ENCODE measurements at regions not wholly inside any gene's neighbourhood (a gene's known extent, or its start where the extent isn't known, plus 50 kb on each side); places are given as distances from the start of the nearest gene placed in this dataset.

- no peak overlapping the region for H3K27ac ChIP-seq (ENCODE audit: control insufficient read depth, insufficient read depth, low read length)
- H3K4me3 ChIP-seq (ENCODE audit: control insufficient read depth in 2 of 3, extremely low read depth in 1 of 3, insufficient read depth in 2 of 3, low read depth in 1 of 3, low read length in 3 of 3) = no peak overlapping the region
- TF ChIP-seq CTCF (optimal IDR thresholded peaks at IDR 0.05 in 1 of 3, IDR thresholded peaks at IDR 0.05 in 1 of 3, conservative IDR thresholded peaks at IDR 0.05 in 1 of 3; ENCODE audit: extremely low read depth in 1 of 3, insufficient read depth in 2 of 3, low read length in 3 of 3) (no peak), EZH2 (IDR thresholded peaks at IDR 0.05; ENCODE audit: low read length) (no peak)
- no peak overlapping the region for H3K4me2 ChIP-seq (ENCODE audit: control insufficient read depth, extremely low read depth, insufficient read depth, low read depth, low read length)
- DNase-seq (ENCODE audit: low read depth, low spot score) = no peak
- H3K79me2 ChIP-seq (ENCODE audit: control insufficient read depth, insufficient read depth, low read length) = no peaks in the 10 kb centered on the region
- no peaks in the 10 kb centered on the region for H4K20me1 ChIP-seq (ENCODE audit: control insufficient read depth, extremely low read depth, insufficient read depth, low read length)
- no peak overlapping the region for H3K9ac ChIP-seq (ENCODE audit: control insufficient read depth, extremely low read depth, insufficient read depth, low read length)
- peaks cover 8% of the 10 kb centered on the region for H3K4me1 ChIP-seq (ENCODE audit: control insufficient read depth, extremely low read depth, insufficient read depth, low read length)
- H3K9me1 ChIP-seq (ENCODE audit: control insufficient read depth, extremely low read depth, insufficient read depth, low read length) = no peaks in the 10 kb centered on the region
- H2AFZ ChIP-seq (ENCODE audit: control insufficient read depth, low read length) = no peak overlapping the region
- no peaks in the 10 kb centered on the region for H3K27me3 ChIP-seq (ENCODE audit: control insufficient read depth, extremely low read depth, insufficient read depth, low read length)
- H3K9me3 ChIP-seq (ENCODE audit: control insufficient read depth, low read depth, low read length) = peaks cover 2% of the 10 kb centered on the region
- H3K36me3 ChIP-seq (ENCODE audit: control insufficient read depth in 2 of 2, extremely low read depth in 1 of 2, insufficient read depth in 2 of 2, low read length in 2 of 2) = no peaks in the 10 kb centered on the region
- dilution Hi-C loops (cut with MboI; ENCODE audit: extremely low pct_ligation_motif_present, low sequenced_read_pairs) = no loop called here
- no peak for FAIRE-seq
Measured at GRCh38 chr12:23210573-23210972, 585.6 kb downstream of the ETNK1 start.

- no peak overlapping the region for H3K27ac ChIP-seq (ENCODE audit: control insufficient read depth, insufficient read depth, low read length)
Measured at GRCh38 chr12:23211384-23212320, 586.7 kb downstream of the ETNK1 start.

More at GRCh38 chr12:23211384-23212320, 586.7 kb downstream of the ETNK1 start:
- Histone ChIP-seq H4K20me1 (ENCODE audit: control insufficient read depth, extremely low read depth, insufficient read depth, low read length) (no peaks in the 10 kb centered on the region), H3K79me2 (ENCODE audit: control insufficient read depth, insufficient read depth, low read length) (no peaks in the 10 kb centered on the region), H3K4me2 (ENCODE audit: control insufficient read depth, extremely low read depth, insufficient read depth, low read depth, low read length) (no peak overlapping the region), H3K9me3 (ENCODE audit: control insufficient read depth, low read depth, low read length) (peaks cover 3% of the 10 kb centered on the region), H3K9ac (ENCODE audit: control insufficient read depth, extremely low read depth, insufficient read depth, low read length) (no peak overlapping the region), H2AFZ (ENCODE audit: control insufficient read depth, low read length) (no peak overlapping the region), H3K9me1 (ENCODE audit: control insufficient read depth, extremely low read depth, insufficient read depth, low read length) (no peaks in the 10 kb centered on the region), H3K36me3 (ENCODE audit: control insufficient read depth in 2 of 2, extremely low read depth in 1 of 2, insufficient read depth in 2 of 2, low read length in 2 of 2) (no peaks in the 10 kb centered on the region), H3K27me3 (ENCODE audit: control insufficient read depth, extremely low read depth, insufficient read depth, low read length) (no peaks in the 10 kb centered on the region), H3K4me3 (ENCODE audit: control insufficient read depth in 2 of 3, extremely low read depth in 1 of 3, insufficient read depth in 2 of 3, low read depth in 1 of 3, low read length in 3 of 3) (no peak overlapping the region), H3K4me1 (ENCODE audit: control insufficient read depth, extremely low read depth, insufficient read depth, low read length) (peaks cover 8% of the 10 kb centered on the region)
- TF ChIP-seq CTCF (optimal IDR thresholded peaks at IDR 0.05 in 1 of 3, IDR thresholded peaks at IDR 0.05 in 1 of 3, conservative IDR thresholded peaks at IDR 0.05 in 1 of 3; ENCODE audit: extremely low read depth in 1 of 3, insufficient read depth in 2 of 3, low read length in 3 of 3) (no peak), EZH2 (IDR thresholded peaks at IDR 0.05; ENCODE audit: low read length) (no peak)
- dilution Hi-C loops (cut with MboI; ENCODE audit: extremely low pct_ligation_motif_present, low sequenced_read_pairs) = no loop called here
- no peak for FAIRE-seq
- DNase-seq (ENCODE audit: low read depth, low spot score) = no peak

Data from keratinocyte (primary cell).